ENCODE measurements at regions not wholly inside any gene's neighbourhood (a gene's known extent, or its start where the extent isn't known, plus 50 kb on each side); places are given as distances from the start of the nearest gene placed in this dataset.

- H2AFZ ChIP-seq (ENCODE audit: low read length), result no peak overlapping the region
- no peak overlapping the region for H3K4me2 ChIP-seq (ENCODE audit: extremely low read depth, insufficient read depth, low read length)
- TF ChIP-seq CTCF (conservative IDR thresholded peaks at IDR 0.05 in 1 of 2, IDR thresholded peaks at IDR 0.05 in 1 of 2; ENCODE audit: low read depth in 1 of 2, low read length in 2 of 2) (no peak), EZH2 (IDR thresholded peaks at IDR 0.05; ENCODE audit: low read length, missing control alignments) (no peak)
- H3K36me3 ChIP-seq (ENCODE audit: control insufficient read depth, insufficient read depth, low read length), result no peaks in the 10 kb centered on the region
- no peak overlapping the region for H3K27ac ChIP-seq (ENCODE audit: insufficient read depth, low read length)
- no peaks in the 10 kb centered on the region for H3K27me3 ChIP-seq (ENCODE audit: control insufficient read depth, insufficient read depth, low read length)
- no peaks in the 10 kb centered on the region for H3K4me1 ChIP-seq (ENCODE audit: control insufficient read depth, extremely low read depth, insufficient read depth, low read length)
- no peak overlapping the region for H3K9ac ChIP-seq (ENCODE audit: insufficient read depth, low read length)
- DNase-seq (ENCODE audit: low read depth in 2 of 2), result no peak
- no peak overlapping the region for H3K4me3 ChIP-seq (replicated peaks in 1 of 4; ENCODE audit: control extremely low read depth in 1 of 4, insufficient read depth in 1 of 4, low read depth in 3 of 4, low read length in 4 of 4)
- H3K79me2 ChIP-seq (ENCODE audit: control insufficient read depth, insufficient read depth, low read length), result no peaks in the 10 kb centered on the region
- H3K9me3 ChIP-seq (ENCODE audit: control insufficient read depth, insufficient read depth, low read depth, low read length), result no peaks in the 10 kb centered on the region
- H4K20me1 ChIP-seq (ENCODE audit: control insufficient read depth, extremely low read depth, insufficient read depth, low read length), result no peaks in the 10 kb centered on the region
Measured at GRCh38 chr22:36079041-36079440, 50.4 kb upstream of the RBFOX2 start.
